Osteoblast (primary cell): ENCODE measurements at regions not wholly inside any gene's neighbourhood (a gene's known extent, or its start where the extent isn't known, plus 50 kb on each side); places are given as distances from the start of the nearest gene placed in this dataset.

Experiments
- DNase-seq: peaks from one replicate; pipeline ENCODE4 v3.0.0; 2011; ENCODE audit warnings: low spot score, mixed read lengths; ENCODE audit not compliant: insufficient read length; ENCODE audit errors: missing footprints
- H2AFZ ChIP-seq: 2 replicates; pipeline ENCODE4 v1.6.0; 2011; ENCODE audit warnings: mild to moderate bottlenecking, low read length
- H3K27ac ChIP-seq: 2 replicates; pipeline ENCODE4 v1.5.1; 2011; ENCODE audit warnings: mild to moderate bottlenecking, low read depth, low read length, moderate library complexity
- H3K27me3 ChIP-seq: 2 replicates; pipeline ENCODE4 v1.6.0; 2012; ENCODE audit warnings: mild to moderate bottlenecking, control low read depth, inconsistent platforms, low read length, moderate library complexity; ENCODE audit not compliant: insufficient read depth
- H3K36me3 ChIP-seq: 2 replicates; pipeline ENCODE4 v1.5.1; 2011; ENCODE audit warnings: mild to moderate bottlenecking, low read length, control low read depth, moderate library complexity; ENCODE audit not compliant: insufficient read depth
- H3K4me1 ChIP-seq: 2 replicates; pipeline ENCODE4 v1.5.1; 2011; ENCODE audit warnings: mild to moderate bottlenecking, low read length, control low read depth, moderate library complexity; ENCODE audit not compliant: insufficient read depth
- H3K4me2 ChIP-seq: 2 replicates; pipeline ENCODE4 v1.6.0; 2011; ENCODE audit warnings: mild to moderate bottlenecking, low read length; ENCODE audit not compliant: insufficient read depth
- H3K4me3 ChIP-seq: fragments of 200-600 bp; sonication (generic); 3 replicates; pipeline ENCODE4 v1.5.1; 2012; ENCODE audit warnings: mild to moderate bottlenecking, low read length, inconsistent platforms; ENCODE audit not compliant: insufficient read depth
- H3K79me2 ChIP-seq: 2 replicates; pipeline ENCODE4 v1.6.0; 2012; ENCODE audit warnings: mild to moderate bottlenecking, low read length, control low read depth, inconsistent platforms; ENCODE audit not compliant: insufficient read depth
- H3K9me3 ChIP-seq: 2 replicates; pipeline ENCODE4 v1.5.1; 2011; ENCODE audit warnings: low read depth, low read length, control low read depth
- H4K20me1 ChIP-seq: 2 replicates; pipeline ENCODE4 v1.6.0; 2012; ENCODE audit warnings: mild to moderate bottlenecking, low read length, control low read depth; ENCODE audit not compliant: insufficient read depth
- TF ChIP-seq, protein P1 (sequence below): IDR thresholded peaks from 2 replicates; pipeline ENCODE4 v1.5.1; 2011; ENCODE audit warnings: mild to moderate bottlenecking, low read depth, low read length, moderate library complexity; ENCODE audit errors: extremely low read depth

GRCh38 chr5:173750538-173751265 lies 134.3 kb upstream of the BOD1 start:
- Histone ChIP-seq H3K79me2 (no peaks in the 10 kb centered on the region), H3K4me2 (no peak overlapping the region), H3K27ac (no peak overlapping the region), H2AFZ (no peak overlapping the region), H3K9me3 (no peaks in the 10 kb centered on the region), H3K4me3 (no peak overlapping the region), H3K27me3 (peaks cover 5% of the 10 kb centered on the region), H4K20me1 (no peaks in the 10 kb centered on the region), H3K36me3 (no peaks in the 10 kb centered on the region), H3K4me1 (no peaks in the 10 kb centered on the region)
- DNase-seq: no peak
- TF ChIP-seq, protein P1, sequence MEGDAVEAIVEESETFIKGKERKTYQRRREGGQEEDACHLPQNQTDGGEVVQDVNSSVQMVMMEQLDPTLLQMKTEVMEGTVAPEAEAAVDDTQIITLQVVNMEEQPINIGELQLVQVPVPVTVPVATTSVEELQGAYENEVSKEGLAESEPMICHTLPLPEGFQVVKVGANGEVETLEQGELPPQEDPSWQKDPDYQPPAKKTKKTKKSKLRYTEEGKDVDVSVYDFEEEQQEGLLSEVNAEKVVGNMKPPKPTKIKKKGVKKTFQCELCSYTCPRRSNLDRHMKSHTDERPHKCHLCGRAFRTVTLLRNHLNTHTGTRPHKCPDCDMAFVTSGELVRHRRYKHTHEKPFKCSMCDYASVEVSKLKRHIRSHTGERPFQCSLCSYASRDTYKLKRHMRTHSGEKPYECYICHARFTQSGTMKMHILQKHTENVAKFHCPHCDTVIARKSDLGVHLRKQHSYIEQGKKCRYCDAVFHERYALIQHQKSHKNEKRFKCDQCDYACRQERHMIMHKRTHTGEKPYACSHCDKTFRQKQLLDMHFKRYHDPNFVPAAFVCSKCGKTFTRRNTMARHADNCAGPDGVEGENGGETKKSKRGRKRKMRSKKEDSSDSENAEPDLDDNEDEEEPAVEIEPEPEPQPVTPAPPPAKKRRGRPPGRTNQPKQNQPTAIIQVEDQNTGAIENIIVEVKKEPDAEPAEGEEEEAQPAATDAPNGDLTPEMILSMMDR: no peak

- no peak overlapping the region for H3K4me2 ChIP-seq
- H2AFZ ChIP-seq: no peak overlapping the region
- H3K27me3 ChIP-seq: peaks cover 5% of the 10 kb centered on the region
- H4K20me1 ChIP-seq: no peaks in the 10 kb centered on the region
- no peaks in the 10 kb centered on the region for H3K9me3 ChIP-seq
- no peak overlapping the region for H3K4me3 ChIP-seq
- no peak for DNase-seq
- H3K36me3 ChIP-seq: no peaks in the 10 kb centered on the region
- TF ChIP-seq, protein P1: no peak
- H3K27ac ChIP-seq: no peak overlapping the region
- no peaks in the 10 kb centered on the region for H3K79me2 ChIP-seq
- no peaks in the 10 kb centered on the region for H3K4me1 ChIP-seq
These were observed 134.8 kb upstream of the BOD1 start for GRCh38 chr5:173751266-173751600.

GRCh38 chr5:173752653-173753052 lies 135.5 kb upstream of the CPEB4 start:
- H3K4me2 ChIP-seq: no peak overlapping the region
- peaks cover 5% of the 10 kb centered on the region for H3K27me3 ChIP-seq
- H3K4me3 ChIP-seq: no peak overlapping the region
- no peak overlapping the region for H3K27ac ChIP-seq
- H2AFZ ChIP-seq: no peak overlapping the region
- H3K9me3 ChIP-seq: no peaks in the 10 kb centered on the region
- no peaks in the 10 kb centered on the region for H3K4me1 ChIP-seq
- no peaks in the 10 kb centered on the region for H4K20me1 ChIP-seq
- no peak for DNase-seq
- H3K36me3 ChIP-seq: no peaks in the 10 kb centered on the region
- no peaks in the 10 kb centered on the region for H3K79me2 ChIP-seq
- TF ChIP-seq, protein P1: no peak

DNA sequence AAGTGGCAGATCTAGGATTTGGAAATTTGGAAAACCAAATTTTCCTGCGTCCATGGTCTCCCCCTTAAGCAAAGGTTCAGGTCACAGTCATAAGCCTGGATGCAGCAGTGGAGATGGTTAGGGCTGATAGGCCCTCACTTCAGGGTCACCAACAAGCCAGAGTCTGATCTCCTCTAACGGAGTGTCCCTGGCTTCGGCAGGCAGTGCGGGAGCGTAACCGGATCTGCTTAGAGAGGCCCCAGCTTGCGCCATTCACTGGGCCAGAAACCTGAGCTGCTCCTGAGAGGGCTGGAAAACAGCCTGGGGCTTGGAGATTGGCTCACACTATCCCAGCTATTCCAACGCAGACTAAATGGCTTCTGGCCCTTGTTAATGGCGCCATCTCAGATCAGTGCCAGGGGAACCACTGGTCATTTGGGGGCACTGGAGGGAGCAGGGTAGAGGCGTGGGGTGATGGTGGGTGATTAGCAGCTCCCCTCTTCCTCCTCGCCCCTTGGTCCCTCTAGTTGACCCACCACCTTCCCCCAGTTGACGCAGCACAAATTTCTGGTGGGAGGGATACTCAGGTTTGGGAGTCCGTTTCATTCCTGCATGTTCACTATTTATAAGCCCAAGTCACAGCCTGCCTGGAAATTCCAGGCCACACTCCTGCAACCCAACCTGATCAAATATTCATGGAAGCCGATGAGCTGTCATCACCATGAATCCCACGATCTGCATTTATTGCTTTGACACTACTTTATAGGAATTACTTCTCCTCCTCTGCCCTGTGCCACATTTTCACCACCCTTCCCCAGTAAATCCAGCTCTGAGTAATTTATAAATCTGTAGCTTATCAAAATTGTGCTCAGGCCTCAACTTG lies 134.6 kb upstream of the CPEB4 start:
- Histone ChIP-seq H4K20me1 (no peaks in the 10 kb centered on the region), H3K79me2 (no peaks in the 10 kb centered on the region), H3K27ac (no peak overlapping the region), H3K4me2 (no peak overlapping the region), H3K9me3 (no peaks in the 10 kb centered on the region), H3K27me3 (peaks cover 5% of the 10 kb centered on the region), H2AFZ (peak overlapping the region; percentile 65), H3K4me1 (no peaks in the 10 kb centered on the region), H3K36me3 (no peaks in the 10 kb centered on the region), H3K4me3 (no peak overlapping the region)
- TF ChIP-seq, protein P1: no peak
- no peak for DNase-seq
